ENCODE measurements at regions not wholly inside any gene's neighbourhood (a gene's known extent, or its start where the extent isn't known, plus 50 kb on each side); places are given as distances from the start of the nearest gene placed in this dataset.
"Not testable (repeated sequence)": the region's sequence is repeated elsewhere in the genome, so short reads cannot be mapped to it uniquely, and the experiment has no call there.

DNA sequence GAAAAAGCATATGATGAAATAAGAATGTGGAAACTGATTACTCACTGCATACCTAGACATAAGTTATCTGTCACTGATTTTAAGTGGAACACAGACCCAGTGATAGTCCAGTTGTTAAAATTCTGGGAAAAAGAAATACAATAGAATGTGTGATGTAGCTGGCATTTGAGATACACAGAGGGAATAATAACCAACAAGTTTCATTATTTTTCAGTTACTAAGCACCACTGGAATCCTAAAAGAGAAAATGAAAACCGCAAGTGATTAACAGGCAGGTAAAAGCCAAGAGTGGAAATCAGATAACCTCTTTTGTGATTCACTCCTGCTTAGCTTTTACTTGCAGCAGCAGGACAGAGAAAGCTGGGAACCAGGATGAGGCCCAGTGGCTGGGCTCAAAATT lies 994.0 kb upstream of the SEMA6A start:
- DNase-seq = no peak

DNA sequence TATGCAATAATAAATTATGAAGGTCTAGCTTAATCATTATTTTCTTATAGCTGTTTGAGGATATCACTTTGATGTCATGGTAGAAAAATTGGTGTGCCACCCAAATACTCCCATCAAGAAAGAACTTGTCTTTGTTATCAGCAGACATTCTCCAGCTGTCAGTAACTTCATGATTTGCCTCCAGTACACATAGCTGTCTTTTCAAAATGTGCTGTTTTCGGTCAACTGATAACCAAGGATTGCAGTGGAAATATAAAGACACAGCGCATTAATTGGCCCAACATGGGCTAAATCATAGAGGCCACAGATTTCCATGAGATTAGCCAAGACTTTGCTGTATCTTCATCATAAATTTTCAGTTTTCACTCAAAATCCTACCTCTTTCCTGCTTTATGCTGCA lies 993.5 kb upstream of the SEMA6A start:
- DNase-seq = no peak

DNA sequence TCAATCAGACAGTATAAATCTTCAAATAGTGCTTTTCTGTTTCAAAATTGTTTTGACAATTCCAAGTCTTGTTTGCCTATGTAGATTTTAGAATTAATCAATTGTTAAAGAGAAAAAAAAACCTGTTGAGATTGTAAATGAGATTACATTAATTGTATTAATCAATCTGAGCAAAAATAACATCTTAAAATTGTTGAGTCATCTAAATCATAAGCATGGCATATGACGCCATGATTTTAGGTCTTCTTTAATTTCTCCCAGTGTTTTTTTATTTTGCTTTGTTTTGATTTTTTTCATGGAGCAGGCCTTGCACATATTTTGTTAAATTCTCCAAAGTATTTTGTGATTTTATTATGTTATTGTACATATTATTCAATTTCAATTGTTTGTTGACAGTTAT lies 988.0 kb upstream of the SEMA6A start:
- no peak for DNase-seq

DNA sequence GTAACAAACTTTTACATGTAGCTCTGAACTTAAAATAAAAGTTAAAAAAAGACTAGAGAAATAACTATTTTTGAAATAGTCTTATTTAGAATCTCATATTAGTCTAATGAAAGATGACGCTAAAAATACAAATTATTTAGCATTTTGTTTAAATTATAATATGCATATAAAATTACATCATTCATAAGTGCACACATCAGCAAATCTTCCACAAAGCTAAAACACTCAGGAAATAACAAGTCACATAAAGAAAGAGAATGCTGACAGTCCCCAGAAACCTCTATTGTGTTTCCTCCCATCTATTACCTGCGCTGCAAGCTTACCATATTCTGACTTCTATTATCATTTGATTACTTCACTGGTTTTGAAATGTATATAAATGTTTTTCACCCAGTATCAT lies 986.9 kb upstream of the SEMA6A start:
- no peak for DNase-seq

DNA sequence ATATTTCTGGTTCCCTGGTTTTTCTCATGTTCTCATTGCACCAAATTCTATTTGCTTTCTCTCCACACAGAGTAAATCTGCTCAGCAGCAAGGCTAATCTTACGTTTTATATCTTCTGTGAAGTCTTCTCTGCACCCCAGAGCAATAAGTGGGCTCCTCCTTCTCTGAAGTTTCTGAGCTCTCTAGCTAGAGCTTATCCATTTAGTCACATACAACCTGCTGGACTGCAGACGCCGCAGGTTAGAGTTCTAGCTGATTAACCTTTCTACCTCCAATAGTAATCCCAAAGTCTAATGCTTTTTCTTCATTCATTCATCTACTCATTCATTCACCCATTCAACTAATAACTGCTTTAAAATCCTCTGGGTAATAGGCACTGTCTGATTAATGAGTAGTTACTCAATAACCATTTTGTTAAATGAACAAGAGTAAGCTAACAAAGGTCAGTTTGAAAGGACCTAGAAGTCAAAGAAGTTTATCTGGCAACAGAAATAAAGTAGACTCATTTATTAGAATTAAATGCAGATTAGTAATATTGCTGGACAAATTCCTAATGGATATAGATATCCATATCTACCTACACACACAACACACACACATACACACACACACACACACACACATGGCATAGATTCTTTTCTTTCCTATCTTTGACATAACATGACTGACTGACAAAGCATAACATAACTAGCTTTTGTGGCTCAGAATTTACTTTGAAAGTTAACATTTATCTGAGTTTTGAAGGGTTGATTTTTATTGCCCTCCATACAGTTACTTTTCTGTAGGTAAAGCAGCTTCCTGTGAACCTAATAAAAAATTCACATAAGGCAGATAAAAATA lies 984.6 kb upstream of the SEMA6A start:
- no peak for DNase-seq

DNA sequence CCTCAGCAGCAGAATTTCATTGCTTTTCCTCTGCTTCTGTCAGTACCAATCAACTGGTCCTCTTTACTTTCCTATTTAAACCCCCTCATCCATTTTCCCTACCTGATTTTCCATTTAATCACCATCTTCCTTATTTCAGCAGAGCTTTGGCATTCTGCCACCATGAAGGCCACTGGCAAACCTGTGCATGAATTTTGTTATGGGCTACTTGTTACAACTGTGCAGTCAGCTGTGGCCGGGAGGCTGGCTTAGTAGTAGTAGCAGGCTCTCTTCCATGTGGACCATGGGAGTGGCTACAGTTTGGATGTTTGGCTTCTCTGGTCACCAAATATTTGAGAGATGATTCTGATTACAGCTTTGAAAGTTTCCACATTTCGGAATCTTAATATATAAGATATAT lies 976.6 kb upstream of the SEMA6A start:
- DNase-seq = no peak

DNA sequence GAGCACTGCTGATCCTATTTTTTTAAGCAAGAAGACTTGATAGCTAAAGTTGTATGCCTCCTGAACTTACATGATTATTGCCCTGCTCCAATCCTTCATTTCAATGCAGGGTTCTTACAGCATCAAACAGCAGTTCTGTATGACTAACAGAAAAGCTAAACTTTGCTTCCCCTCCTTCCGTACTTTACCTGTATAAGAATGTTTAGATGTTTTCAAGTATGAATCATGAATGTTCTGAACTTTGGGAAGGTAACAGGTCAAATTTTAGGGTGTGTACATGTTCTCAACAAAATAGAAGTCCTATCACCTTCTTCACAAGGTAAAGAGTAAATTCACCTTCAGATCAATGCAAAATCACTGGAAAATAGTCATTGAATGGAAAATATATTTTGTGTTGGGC lies 972.6 kb upstream of the SEMA6A start:
- no peak for DNase-seq

DNA sequence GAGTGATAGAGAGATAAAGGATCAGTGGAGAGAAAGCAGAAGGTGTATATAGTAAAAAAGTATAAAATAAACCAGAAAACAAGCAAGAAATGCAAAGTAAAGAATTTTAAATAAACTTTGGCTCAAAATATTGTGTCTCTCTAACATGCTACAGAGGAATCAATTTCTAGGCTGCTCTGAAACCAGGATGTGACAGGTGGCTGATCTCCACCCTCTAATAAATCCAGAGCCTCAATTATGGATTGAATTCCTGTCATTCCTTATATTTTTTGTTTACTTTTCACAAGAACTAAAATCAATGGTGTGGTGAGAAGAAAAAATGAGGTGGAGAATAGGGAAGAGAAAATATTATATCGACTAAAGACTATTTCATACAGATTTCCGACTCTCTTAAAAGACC lies 965.1 kb upstream of the SEMA6A start:
- DNase-seq = no peak

DNA sequence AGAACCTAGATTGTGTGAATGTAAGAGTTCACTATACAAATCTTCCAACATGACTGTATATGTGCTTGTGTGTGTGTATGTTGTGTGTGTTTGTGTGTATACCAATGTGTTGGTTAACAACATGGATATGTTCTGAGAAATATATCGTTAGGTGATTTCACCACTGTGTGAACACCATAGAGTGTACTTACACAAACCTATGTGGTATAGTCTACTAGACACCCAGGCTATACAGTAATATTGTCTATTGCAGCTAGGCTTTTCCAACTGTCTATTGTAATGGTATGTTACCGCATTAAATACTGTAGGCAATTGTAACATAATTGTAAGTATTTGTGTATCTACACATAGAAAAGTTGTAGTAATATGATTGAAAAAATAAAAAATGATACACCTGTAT lies 959.2 kb upstream of the SEMA6A start:
- no peak for DNase-seq

DNA sequence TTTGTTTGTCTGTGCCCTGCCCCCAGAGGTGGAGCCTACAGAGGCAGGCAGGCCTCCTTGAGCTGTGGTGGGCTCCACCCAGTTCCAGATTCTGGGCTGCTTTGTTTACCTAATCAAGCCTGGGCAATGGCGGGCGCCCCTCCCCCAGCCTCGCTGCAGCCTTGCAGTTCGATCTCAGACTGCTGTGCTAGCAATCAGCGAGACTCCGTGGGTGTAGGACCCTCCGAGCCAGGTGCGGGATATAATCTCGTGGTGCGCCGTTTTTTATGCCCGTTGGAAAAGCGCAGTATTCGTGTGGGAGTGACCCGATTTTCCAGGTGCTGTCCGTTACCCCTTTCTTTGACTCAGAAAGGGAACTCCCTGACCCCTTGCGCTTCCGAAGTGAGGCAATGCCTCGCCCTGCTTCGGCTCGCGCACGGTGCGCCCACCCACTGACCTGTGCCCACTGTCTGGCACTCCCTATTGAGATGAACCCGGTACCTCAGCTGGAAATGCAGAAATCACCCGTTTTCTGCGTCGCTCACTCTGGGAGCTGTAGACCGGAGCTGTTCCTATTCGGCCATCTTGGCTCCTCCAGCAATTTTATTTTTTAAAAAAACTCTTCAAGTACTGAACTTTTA lies 958.5 kb upstream of the SEMA6A start:
- DNase-seq = not testable (repeated sequence)

DNA sequence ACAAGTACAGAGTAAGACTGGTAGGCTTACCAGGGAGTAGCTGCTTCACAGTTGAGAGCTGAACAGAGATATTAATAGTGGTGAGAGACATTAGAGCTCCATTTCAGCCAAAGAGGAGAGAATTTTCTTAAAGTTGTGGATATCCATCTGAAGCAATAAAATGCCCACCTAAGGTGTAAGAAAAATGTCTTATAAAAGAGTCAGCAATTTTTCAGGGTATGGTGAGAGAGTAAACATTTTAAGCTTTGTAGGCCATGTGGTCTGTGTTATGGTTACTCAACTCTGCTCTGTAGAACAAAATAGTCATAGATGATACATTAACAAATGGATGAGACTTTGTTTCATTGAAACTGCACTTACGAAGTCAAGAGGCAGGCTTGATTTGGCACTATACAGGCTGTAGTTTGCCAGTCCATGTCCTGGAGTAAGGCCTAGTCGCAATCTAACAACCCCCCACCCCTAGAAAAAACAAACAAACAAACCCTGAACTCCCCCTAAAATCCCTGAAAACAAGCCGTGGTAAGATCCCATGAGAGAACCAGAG lies 945.4 kb upstream of the SEMA6A start:
- DNase-seq = no peak

DNA sequence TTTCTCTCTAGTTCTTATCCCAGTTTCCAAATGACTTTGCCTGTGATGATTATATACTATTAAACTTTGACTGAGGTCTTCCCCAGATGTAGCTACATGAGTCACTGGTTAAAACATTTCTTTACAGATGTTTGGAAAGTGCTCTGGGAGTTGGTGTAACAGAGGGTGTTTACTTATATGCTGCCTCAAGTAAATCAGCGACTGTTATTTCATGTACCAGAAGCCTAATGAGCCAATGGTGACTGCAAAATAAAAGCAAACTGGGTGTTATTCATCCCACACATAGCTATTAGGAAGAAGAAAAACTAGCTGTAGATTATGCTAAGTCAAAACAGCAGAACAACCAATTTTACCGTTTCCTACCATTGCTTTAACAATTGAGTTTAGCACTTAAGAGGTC lies 929.7 kb upstream of the SEMA6A start:
- DNase-seq = no peak

DNA sequence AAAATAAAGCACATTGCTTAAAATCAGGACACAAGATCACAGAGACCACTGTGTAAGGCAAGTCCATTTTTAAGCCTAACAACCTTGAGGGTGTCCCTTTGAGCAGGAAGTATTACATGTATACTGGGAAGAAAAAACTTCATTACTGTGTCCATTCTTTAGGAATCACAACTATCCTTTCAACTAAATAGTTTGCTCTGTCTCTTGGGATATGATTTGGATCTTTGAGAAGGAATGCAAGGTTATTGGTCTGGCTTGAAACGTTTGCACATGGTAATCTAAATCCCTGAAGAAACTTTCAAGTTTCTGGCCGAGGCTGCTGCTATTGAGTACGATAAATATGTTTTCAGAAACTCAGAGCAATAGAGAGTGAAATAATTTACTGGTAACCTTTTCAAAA lies 923.0 kb upstream of the SEMA6A start:
- no peak for DNase-seq

DNA sequence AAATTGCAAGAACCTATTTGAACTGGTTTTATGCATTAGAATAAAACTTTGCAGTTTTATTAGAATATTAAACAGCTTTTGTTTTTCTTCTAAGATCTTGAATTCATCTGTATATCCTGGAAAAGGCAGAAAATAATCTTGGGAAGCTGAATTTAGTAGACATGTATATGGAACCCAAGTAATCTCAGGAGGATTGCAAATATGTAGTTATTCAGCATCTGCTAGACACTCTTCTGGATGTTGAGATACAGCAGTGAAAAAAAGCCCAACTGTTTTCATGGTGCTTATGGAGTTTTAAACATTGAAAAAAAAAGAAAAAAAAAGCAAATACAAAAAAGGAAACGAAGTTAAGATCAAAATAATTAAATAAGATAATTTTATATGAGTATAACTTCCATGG lies 922.2 kb upstream of the SEMA6A start:
- DNase-seq = no peak

DNA sequence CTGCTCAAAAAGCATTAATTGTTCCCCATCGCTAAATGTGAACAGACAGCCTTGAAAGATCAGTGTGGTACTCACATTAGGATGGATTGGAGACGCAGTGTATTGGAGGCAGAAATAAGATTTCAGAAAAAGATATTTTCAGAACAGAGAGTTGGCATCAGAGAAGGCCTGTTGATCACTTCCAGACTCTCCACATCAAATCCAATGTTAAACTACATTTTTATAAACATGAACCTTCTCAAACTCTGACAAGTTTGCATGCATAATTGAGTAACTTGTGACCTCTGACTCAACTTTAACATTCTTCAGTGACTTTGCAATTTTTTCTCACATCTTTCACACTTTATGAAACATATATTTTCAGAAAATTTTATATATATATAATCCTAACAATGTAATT lies 919.6 kb upstream of the SEMA6A start:
- DNase-seq = no peak

DNA sequence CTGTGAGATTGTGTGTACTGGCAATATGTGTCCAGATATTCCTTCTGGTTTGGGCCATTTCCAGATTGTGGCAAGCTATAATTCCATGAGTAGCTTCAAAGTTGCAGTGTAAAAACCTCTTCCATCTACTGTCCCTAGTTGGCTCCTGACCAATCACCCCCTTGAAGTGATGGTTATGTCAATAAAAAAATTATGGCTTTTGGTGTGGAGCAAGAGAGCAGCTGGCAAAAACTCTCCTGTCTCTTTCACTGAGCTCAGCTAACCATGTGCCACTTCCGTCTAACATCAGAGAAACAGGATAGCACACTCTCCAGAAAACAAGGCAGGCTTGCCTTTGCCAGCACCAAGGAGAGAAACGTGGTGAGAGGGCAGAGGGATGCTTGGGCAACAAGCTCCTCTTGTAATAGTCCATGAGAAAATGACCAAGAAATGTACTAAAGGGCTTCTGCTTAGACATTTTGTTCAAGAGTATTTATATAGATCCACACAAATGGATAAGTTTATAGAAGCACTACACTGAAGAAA lies 914.4 kb upstream of the SEMA6A start:
- DNase-seq = no peak

DNA sequence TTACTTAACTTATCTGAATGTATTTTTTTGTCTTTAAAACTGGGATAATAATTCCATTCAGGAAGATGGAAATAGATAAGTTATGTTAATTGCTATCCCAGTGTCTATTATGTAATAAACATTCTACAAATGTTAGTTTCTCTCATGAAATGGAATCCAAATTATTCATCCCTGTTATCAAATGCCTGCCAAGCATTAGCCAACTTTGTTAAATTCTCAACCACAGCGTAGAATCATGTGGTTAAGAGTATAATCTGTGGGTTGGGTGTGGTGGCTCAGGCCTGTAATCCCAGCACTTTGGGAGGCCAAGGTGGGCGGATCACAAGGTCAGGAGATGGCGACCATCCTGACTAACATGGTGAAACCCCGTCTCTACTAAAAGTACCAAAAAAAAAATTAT lies 912.9 kb upstream of the SEMA6A start:
- DNase-seq = no peak

DNA sequence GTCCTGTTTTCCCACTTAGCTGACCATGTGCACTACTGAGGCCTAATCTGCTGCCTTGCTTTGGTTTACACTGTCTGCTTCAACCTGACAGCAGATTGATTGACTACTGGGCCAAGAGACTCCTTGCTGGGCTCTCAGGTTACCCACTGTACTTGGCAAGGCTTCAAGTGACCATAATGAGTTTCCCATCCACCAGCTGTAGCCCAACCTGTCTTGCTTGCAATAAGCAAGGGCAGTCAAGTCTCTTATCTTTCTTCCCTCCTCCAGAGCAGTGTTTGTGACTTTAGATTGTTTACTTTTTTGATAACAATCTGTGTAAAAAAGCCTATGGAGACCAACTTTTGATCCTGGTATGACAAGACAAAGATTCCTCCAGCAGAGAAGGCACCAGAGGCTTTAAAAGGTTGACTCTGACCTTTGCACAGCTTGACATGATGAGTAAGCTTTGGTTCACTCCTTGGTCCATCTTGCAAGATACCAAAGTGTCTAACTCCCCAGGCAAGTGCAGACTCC lies 912.3 kb upstream of the SEMA6A start:
- no peak for DNase-seq

DNA sequence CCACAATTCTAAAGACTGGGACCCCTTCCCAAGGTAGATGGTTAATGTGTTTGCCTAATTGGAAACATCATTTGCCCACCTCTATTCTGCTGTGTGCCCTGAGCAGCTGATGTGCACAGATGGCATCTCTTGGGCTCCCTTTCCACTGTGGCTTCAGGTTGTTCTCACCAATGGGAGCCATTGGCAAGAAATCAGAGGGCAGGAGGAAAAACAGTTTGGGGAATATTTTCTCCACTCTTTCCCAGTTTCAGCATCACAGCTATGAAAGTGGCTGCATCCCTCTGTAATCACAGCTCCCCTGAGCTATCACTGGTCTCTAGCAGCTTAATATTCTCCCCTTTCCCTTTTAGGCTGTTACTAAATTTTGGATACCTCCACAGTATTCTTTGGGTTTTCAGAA lies 911.6 kb upstream of the SEMA6A start:
- DNase-seq = no peak

DNA sequence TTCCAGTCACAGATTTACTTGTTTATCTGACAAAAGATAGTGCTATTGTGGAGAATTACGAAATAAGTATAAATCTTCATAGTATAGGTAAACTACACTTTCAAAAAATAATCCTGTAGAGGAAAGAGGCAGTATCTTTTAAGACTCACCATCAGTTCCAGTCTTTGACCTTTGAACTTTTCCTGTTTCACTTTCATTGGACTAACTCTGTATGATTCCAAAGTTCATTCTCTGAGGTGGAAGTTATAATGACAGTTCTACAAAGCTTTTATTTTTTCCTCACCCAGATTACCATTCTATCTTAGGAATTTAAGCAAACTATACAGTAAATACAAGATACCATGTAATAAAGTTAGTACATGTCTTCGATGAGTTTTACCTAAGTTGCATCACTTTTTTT lies 901.3 kb upstream of the SEMA6A start:
- DNase-seq = no peak

DNA sequence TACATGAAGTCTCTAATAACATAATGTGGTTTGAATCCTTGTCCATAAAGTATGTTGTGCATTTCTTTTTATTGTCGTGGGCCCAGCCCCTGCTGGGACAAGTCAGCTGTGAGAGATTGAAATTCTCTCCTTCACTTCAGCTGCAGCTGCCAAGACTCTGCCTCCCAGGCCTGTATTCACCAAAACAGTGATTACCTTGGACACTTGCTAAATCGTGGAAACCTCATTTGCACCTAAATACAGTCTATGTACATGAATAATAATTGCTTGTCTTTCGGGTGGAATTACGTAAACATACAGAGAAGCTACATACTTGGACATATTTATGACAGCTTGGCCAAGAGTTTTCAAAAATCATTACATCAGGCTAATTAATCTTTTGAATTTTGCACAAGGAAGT lies 898.5 kb upstream of the SEMA6A start:
- DNase-seq = no peak

DNA sequence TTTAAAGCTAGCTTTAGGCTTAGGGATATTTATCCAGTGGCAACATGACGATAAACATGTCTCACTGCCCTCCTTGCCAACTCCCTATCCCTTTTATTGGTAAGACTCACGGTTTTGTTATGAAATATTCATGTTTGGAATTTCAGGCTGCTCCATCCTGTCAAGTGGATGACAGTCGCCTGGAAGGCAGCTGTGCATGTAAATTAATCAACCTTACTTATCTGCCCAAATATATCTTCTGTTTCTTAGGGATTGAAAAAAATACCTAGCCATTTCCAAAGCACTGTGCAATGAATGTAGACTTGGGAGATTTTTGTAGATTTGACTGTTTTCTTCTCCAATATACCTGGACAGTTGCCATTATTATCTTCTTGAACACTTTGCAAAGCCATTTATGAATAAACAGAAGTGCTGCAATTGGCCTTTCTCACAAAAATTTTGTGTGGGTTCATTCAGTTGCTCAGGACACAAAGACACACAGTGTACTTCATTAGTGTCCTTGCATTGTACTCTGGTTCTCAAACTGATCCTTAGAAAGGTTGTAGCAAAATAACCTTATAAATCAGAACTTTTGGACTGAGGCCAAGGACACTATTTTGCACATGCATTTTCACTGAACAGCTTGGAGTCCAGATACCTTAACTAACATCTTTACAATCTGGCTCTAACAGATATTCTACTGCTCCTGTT lies 889.4 kb upstream of the SEMA6A start:
- no peak for DNase-seq

DNA sequence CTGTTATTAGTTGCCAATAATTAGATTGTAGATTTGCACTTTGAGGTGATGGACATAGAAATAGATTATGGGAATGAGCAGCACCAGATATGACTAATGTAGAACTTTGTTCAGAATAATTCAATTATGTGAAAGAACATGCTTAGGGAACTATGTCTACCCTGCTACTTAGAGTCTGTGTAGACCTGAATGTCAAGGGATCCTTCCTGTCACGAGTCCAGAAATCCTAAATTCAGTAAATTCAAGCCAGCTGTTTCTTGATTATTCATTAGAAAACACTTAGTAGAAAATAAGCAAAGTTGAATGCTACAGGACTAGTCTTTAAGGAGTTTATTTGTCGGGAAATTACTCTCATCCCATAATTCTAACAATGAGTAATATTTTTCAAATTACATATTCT lies 887.3 kb upstream of the SEMA6A start:
- DNase-seq = no peak

DNA sequence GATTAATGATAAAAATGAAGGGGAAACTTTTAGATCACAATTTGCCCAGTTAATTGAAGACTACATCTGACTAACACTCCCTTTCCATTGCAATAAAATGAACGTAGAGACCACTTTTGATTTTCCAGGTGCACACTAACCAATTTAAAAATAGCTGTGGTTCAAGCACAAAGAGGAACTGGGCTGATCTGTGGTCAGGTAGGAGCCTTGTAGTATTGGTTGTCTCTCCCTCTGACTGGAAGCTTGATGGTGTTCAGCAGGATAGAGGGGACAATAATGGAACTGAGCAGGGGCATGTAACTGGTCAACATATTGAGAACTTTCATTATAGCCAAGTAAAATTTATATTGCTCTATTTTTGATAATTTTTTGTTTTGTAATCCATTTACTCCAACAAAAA lies 886.8 kb upstream of the SEMA6A start:
- DNase-seq = no peak
